HG03196 (cell line): ENCODE measurements at regions not wholly inside any gene's neighbourhood (a gene's known extent, or its start where the extent isn't known, plus 50 kb on each side); places are given as distances from the start of the nearest gene placed in this dataset.
"Not testable (repeated sequence)": the region's sequence is repeated elsewhere in the genome, so short reads cannot be mapped to it uniquely, and the experiment has no call there.

Source experiments
- ATAC-seq: cut with Tn5 transposase; IDR thresholded peaks from one replicate; pipeline ENCODE4 v1.9.1; 2021; ENCODE audit not compliant: unreplicated experiment

GRCh38 chr13:87295636-87296035 is 375.5 kb upstream of the SLITRK5 start:
- no peak for ATAC-seq

GRCh38 chr13:87302034-87302433 is 369.1 kb upstream of the SLITRK5 start:
- no peak for ATAC-seq

GRCh38 chr13:87302931-87303330 is 368.2 kb upstream of the SLITRK5 start:
- no peak for ATAC-seq

- no peak for ATAC-seq
Observed at GRCh38 chr13:87311165-87311564, 360.0 kb upstream of the SLITRK5 start.

GRCh38 chr13:87314822-87315221 is 356.3 kb upstream of the SLITRK5 start:
- ATAC-seq = no peak

- ATAC-seq = no peak
Observed at GRCh38 chr13:87322386-87322785, 348.8 kb upstream of the SLITRK5 start.

- ATAC-seq = no peak
Observed at GRCh38 chr13:87324558-87324957, 346.6 kb upstream of the SLITRK5 start.

GRCh38 chr13:87331178-87331577 is 340.0 kb upstream of the SLITRK5 start:
- ATAC-seq = no peak

- no peak for ATAC-seq
Observed at GRCh38 chr13:87333599-87333998, 337.6 kb upstream of the SLITRK5 start.

GRCh38 chr13:87334176-87334575 is 337.0 kb upstream of the SLITRK5 start:
- no peak for ATAC-seq

GRCh38 chr13:87336346-87336889 is 334.8 kb upstream of the SLITRK5 start:
- ATAC-seq = not testable (repeated sequence)

GRCh38 chr13:87344176-87344575 is 327.0 kb upstream of the SLITRK5 start:
- ATAC-seq = no peak

GRCh38 chr13:87355451-87355850 is 315.7 kb upstream of the SLITRK5 start:
- no peak for ATAC-seq

- ATAC-seq = no peak
Observed at GRCh38 chr13:87356314-87356713, 314.9 kb upstream of the SLITRK5 start.

GRCh38 chr13:87358319-87358718 is 312.9 kb upstream of the SLITRK5 start:
- no peak for ATAC-seq

- no peak for ATAC-seq
Observed at GRCh38 chr13:87361216-87361615, 310.0 kb upstream of the SLITRK5 start.

- ATAC-seq = no peak
Observed at GRCh38 chr13:87368639-87369038, 302.5 kb upstream of the SLITRK5 start.

- ATAC-seq = no peak
Observed at GRCh38 chr13:87376081-87376480, 295.1 kb upstream of the SLITRK5 start.

- ATAC-seq = no peak
Observed at GRCh38 chr13:87384099-87384498, 287.1 kb upstream of the SLITRK5 start.

GRCh38 chr13:87393358-87393757 is 277.8 kb upstream of the SLITRK5 start:
- no peak for ATAC-seq

GRCh38 chr13:87398047-87398446 is 273.1 kb upstream of the SLITRK5 start:
- no peak for ATAC-seq

GRCh38 chr13:87403748-87404432 is 267.3 kb upstream of the SLITRK5 start:
- ATAC-seq = no peak

GRCh38 chr13:87426742-87427141 is 244.4 kb upstream of the SLITRK5 start:
- no peak for ATAC-seq
